GM12878 (cell line): ENCODE measurements at regions not wholly inside any gene's neighbourhood (a gene's known extent, or its start where the extent isn't known, plus 50 kb on each side); places are given as distances from the start of the nearest gene placed in this dataset.

Experiments used
- ATAC-seq: fragments of 200-7000 bp; cut with Tn5 transposase; 3 replicates; pipeline ENCODE4 v1.9.1; 2020; ENCODE audit warnings: mild to moderate bottlenecking, moderate library complexity
- BruUV-seq: library from RNA; stranded (reverse); fragments of 400-500 nt; replicated peaks from 2 replicates; lab custom pipeline; 2021; lab: Mats Ljungman, UMichigan
- CTCF ChIA-PET: fragments of 300-600 bp; sonication (Branson Sonifier 250); formaldehyde crosslinking; extraction: SDS; loops from one replicate; lab custom pipeline; 2021; ENCODE audit warnings: inconsistent platforms; lab: Yijun Ruan, JAX
- POLR2A ChIA-PET: fragments of 350-600 bp; formaldehyde crosslinking; extraction: SDS; loops from one replicate; lab custom pipeline; 2021; ENCODE audit warnings: inconsistent platforms; lab: Charles Lee
- RAD21 ChIA-PET: fragments of 300-600 bp; sonication (Branson Sonifier 250); formaldehyde crosslinking; loops from one replicate; lab custom pipeline; 2023; ENCODE audit warnings: antibody characterized with exemption; ENCODE audit not compliant: unreplicated experiment; lab: Charles Lee
- SMC1A ChIA-PET: fragments of 300-600 bp; sonication (Branson Sonifier 250); formaldehyde crosslinking; loops from one replicate; lab custom pipeline; 2023; ENCODE audit not compliant: unreplicated experiment, uncharacterized antibody; lab: Charles Lee
- DNase-seq: peaks from one replicate; pipeline ENCODE4 v3.0.0-alpha.2; 2011; ENCODE audit warnings: low read depth, low spot score
- FAIRE-seq: peaks from 3 replicates; lab custom pipeline; 2011; peaks lifted over from hg19 to GRCh38; lab: Jason Lieb, UNC
- H2AFZ ChIP-seq: 2 replicates; pipeline ENCODE4 v1.6.0; 2011; ENCODE audit warnings: low read depth, low read length, control low read depth; ENCODE audit not compliant: control insufficient read depth
- H3K27ac ChIP-seq: 2 replicates; pipeline ENCODE4 v1.5.1; 2011; ENCODE audit warnings: control low read depth; ENCODE audit not compliant: control insufficient read depth, insufficient read depth
- H3K27me3 ChIP-seq, 2 experiments: replicated peaks in 1 of 2; 2 replicates each; pipeline versions ENCODE4 v1.6.0 to v1.6.1; 2011; ENCODE audit warnings: low read length in 1 of 2; ENCODE audit not compliant: control insufficient read depth in 2 of 2, insufficient read depth in 2 of 2
- H3K36me3 ChIP-seq, 2 experiments: 2 replicates each; pipeline ENCODE4 v1.5.1; 2011; ENCODE audit warnings: low read length in 1 of 2; ENCODE audit not compliant: control insufficient read depth in 2 of 2, insufficient read depth in 2 of 2
- H3K4me1 ChIP-seq: 2 replicates; pipeline ENCODE4 v1.6.1; 2011; ENCODE audit warnings: mild to moderate bottlenecking, low read length, moderate library complexity, mixed read lengths; ENCODE audit not compliant: control insufficient read depth, insufficient read depth
- H3K4me2 ChIP-seq: 2 replicates; pipeline ENCODE4 v1.6.0; 2011; ENCODE audit warnings: control low read depth; ENCODE audit not compliant: control insufficient read depth, insufficient read depth
- H3K4me3 ChIP-seq: fragments of 200-600 bp; sonication (generic); 2 replicates; pipeline ENCODE4 v1.5.1; 2016
- H3K79me2 ChIP-seq: 2 replicates; pipeline ENCODE4 v1.6.0; 2011; ENCODE audit warnings: low read length; ENCODE audit not compliant: control insufficient read depth, insufficient read depth
- H3K9ac ChIP-seq: 2 replicates; pipeline ENCODE4 v1.8.0; 2011; ENCODE audit warnings: low read length, control low read depth, mixed read lengths; ENCODE audit not compliant: control insufficient read depth, insufficient read depth
- H3K9me3 ChIP-seq: replicated peaks from 3 replicates; pipeline ENCODE4 v1.5.1; 2011; ENCODE audit warnings: mild to moderate bottlenecking, low read length; ENCODE audit not compliant: control insufficient read depth, insufficient read depth
- H4K20me1 ChIP-seq: 2 replicates; pipeline ENCODE4 v1.6.0; 2011; ENCODE audit not compliant: control insufficient read depth, insufficient read depth
- CBX3 ChIP-seq: fragments of 200-600 bp; sonication (generic); IDR thresholded peaks from 2 replicates; pipeline ENCODE4 v1.6.1; 2016; ENCODE audit warnings: low read depth, borderline replicate concordance
- CBX5 ChIP-seq: sonication (generic); IDR thresholded peaks from 2 replicates; pipeline ENCODE4 v1.6.1; 2016; ENCODE audit warnings: low read depth, moderate library complexity, mild to moderate bottlenecking, inconsistent platforms
- CREB1 ChIP-seq: IDR thresholded peaks from 2 replicates; pipeline ENCODE4 v1.6.1; 2012; ENCODE audit warnings: low read depth, mild to moderate bottlenecking, inconsistent platforms
- DPF2 ChIP-seq: fragments of 450-650 bp; IDR thresholded peaks from 2 replicates; pipeline ENCODE4 v1.6.1; 2017; ENCODE audit warnings: mild to moderate bottlenecking
- GABPA ChIP-seq: IDR thresholded peaks from 2 replicates; pipeline ENCODE4 v1.6.1; 2014; ENCODE audit warnings: antibody characterized with exemption, low read depth, mild to moderate bottlenecking, inconsistent platforms
- HCFC1 ChIP-seq: fragments of 150-350 bp; IDR thresholded peaks from 2 replicates; pipeline ENCODE4 v1.6.1; 2014; ENCODE audit warnings: low read length
- KLF5 ChIP-seq: fragments of 450-650 bp; IDR thresholded peaks from 2 replicates; pipeline ENCODE4 v1.6.1; 2014; ENCODE audit warnings: mild to moderate bottlenecking; ENCODE audit not compliant: partially characterized antibody
- POU2F2 ChIP-seq: IDR thresholded peaks from 3 replicates; pipeline ENCODE4 v1.6.1; 2011; ENCODE audit warnings: low read depth, mild to moderate bottlenecking, low read length, borderline replicate concordance
- RB1 ChIP-seq: fragments of 450-650 bp; formaldehyde crosslinking; IDR thresholded peaks from 2 replicates; pipeline ENCODE4 v1.6.1; 2017; ENCODE audit warnings: mild to moderate bottlenecking, borderline replicate concordance
- SP1 ChIP-seq: IDR thresholded peaks from one replicate; pipeline ENCODE4 v1.6.1; 2011; ENCODE audit warnings: low read depth, low read length
- STAT3 ChIP-seq: IDR thresholded peaks from 2 replicates; pipeline ENCODE4 v1.6.1; 2011; ENCODE audit warnings: low read depth, low read length, improper control_type of control experiment
- WRNIP1 ChIP-seq: IDR thresholded peaks from 2 replicates; pipeline ENCODE4 v1.6.1; 2011; ENCODE audit warnings: low read depth, low read length, improper control_type of control experiment, borderline replicate concordance
- ZNF274 ChIP-seq: IDR thresholded peaks from one replicate; pipeline ENCODE4 v1.8.0; 2011; ENCODE audit not compliant: insufficient read length, insufficient read depth
- WGBS: methylation state at CpG from one replicate; pipeline ENCODE4 v1.1.6; 2016; ENCODE audit warnings: low lambda C conversion rate; ENCODE audit not compliant: insufficient replicate concordance, insufficient coverage; ENCODE audit errors: missing lambda C conversion rate; 5-methylcytosine and 5-hydroxymethylcytosine counted together
- in situ Hi-C: fragments of 300-500 bp; cut with MboI; formaldehyde crosslinking; loops from 9 replicates; pipeline ENCODE4 v1.14.3; 2018; ENCODE audit warnings: mixed read lengths
- intact Hi-C: fragments of 100-400 bp; cut with micrococcal nuclease; formaldehyde crosslinking; loops from one replicate; pipeline ENCODE4 v1.14.2; 2022; ENCODE audit not compliant: unreplicated experiment
- TF ChIP-seq, protein P1 (sequence below): fragments of 450-650 bp; formaldehyde crosslinking; IDR thresholded peaks from 2 replicates; pipeline ENCODE4 v1.4.0; 2022; ENCODE audit warnings: mild to moderate bottlenecking, moderate library complexity
- TF ChIP-seq, protein P2 (sequence below): IDR thresholded peaks from 2 replicates; pipeline ENCODE4 v1.6.1; 2012; ENCODE audit warnings: improper control_type of control experiment, low read depth, low read length; ENCODE audit not compliant: insufficient replicate concordance
- TF ChIP-seq, protein P3 (sequence below): IDR thresholded peaks from 2 replicates; pipeline ENCODE4 v1.6.1; 2012; ENCODE audit warnings: low read depth, low read length, improper control_type of control experiment

DNA sequence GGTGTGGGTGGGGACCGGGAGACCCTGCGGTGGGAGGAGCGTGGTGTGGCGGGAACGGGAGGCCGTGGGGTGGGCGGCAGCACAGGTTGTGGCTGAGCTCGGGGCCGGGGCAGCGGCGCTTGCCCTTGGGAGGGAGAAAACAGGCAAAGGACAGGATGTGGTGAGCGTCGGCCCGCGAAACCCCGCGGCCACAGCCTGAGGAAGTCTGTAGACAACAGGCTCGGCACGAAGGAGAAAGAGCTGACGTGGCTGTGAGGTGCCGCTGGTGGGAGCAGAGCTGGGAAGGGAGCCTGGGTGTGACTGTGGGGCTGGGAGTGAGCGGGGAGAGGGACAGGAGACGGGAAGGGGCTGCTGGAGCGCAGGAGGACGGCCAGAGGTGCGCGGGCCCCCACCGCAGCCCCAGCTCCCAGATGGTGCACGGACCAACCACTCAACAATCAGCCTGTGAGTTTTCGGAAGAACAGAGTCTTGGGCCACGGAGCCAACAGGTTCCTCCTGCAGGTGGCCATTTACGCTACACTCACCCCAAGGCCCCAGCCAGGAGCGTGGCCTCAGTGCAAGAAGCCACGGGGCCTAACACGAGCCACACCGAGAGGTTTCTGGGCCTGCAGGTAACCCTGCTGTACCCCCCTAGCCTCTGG, 202.8 kb downstream of the DLL1 start:
- H4K20me1 ChIP-seq = no peaks in the 10 kb centered on the region
- no TSS peak for BruUV-seq
- intact Hi-C loops = no loop called here
- H3K9ac ChIP-seq = peak overlapping the region; percentile 66; the same call in 1 of the 2 replicates
- H3K4me3 ChIP-seq = peak overlapping the region; percentile 15; the same call in 1 of the 2 replicates
- no peaks in the 10 kb centered on the region for H3K27me3 ChIP-seq
- peak overlapping the region; percentile 87 for H3K4me2 ChIP-seq
- peak overlapping the region; percentile 60 for H3K27ac ChIP-seq
- no peaks in the 10 kb centered on the region for H3K36me3 ChIP-seq
- RAD21 ChIA-PET = no interaction called here
- DNase-seq = peak; percentile 23
- no peak for FAIRE-seq
- in situ Hi-C loops = no loop called here
- SMC1A ChIA-PET = no interaction called here
- ATAC-seq = peak; percentile 64
- peaks cover 16% of the 10 kb centered on the region for H3K4me1 ChIP-seq
- H3K9me3 ChIP-seq = no peaks in the 10 kb centered on the region; the same call in 2 of the 3 replicates
- H2AFZ ChIP-seq = peak overlapping the region; percentile 69
- POLR2A ChIA-PET = no interaction called here
- no peaks in the 10 kb centered on the region for H3K79me2 ChIP-seq
- CTCF ChIA-PET = no interaction called here
- 12% methylated on average over 34 of the region's 36 CpGs for WGBS
- peak; percentile 71 for TF ChIP-seq GABPA
- no peak for TF ChIP-seq HCFC1
- TF ChIP-seq, protein P1, sequence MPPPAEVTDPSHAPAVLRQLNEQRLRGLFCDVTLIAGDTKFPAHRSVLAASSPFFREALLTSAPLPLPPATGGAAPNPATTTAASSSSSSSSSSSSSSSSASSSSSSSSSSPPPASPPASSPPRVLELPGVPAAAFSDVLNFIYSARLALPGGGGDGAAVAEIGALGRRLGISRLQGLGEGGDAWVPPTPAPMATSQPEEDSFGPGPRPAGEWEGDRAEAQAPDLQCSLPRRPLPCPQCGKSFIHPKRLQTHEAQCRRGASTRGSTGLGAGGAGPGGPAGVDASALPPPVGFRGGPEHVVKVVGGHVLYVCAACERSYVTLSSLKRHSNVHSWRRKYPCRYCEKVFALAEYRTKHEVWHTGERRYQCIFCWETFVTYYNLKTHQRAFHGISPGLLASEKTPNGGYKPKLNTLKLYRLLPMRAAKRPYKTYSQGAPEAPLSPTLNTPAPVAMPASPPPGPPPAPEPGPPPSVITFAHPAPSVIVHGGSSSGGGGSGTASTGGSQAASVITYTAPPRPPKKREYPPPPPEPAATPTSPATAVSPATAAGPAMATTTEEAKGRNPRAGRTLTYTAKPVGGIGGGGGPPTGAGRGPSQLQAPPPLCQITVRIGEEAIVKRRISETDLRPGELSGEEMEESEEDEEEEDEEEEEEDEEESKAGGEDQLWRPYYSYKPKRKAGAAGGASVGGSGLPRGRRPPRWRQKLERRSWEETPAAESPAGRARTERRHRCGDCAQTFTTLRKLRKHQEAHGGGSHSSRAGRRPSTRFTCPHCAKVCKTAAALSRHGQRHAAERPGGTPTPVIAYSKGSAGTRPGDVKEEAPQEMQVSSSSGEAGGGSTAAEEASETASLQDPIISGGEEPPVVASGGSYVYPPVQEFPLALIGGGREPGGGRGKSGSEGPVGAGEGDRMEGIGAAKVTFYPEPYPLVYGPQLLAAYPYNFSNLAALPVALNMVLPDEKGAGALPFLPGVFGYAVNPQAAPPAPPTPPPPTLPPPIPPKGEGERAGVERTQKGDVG = no peak
- no peak for TF ChIP-seq DPF2
- TF ChIP-seq RB1 = no peak
- peak; percentile 16; the same call in 1 of the 3 replicates for TF ChIP-seq POU2F2
- TF ChIP-seq SP1 = peak; percentile 16
- no peak for TF ChIP-seq ZNF274
- no peak for TF ChIP-seq STAT3
- no peak for TF ChIP-seq WRNIP1
- TF ChIP-seq CBX5 = no peak
- TF ChIP-seq, protein P2, sequence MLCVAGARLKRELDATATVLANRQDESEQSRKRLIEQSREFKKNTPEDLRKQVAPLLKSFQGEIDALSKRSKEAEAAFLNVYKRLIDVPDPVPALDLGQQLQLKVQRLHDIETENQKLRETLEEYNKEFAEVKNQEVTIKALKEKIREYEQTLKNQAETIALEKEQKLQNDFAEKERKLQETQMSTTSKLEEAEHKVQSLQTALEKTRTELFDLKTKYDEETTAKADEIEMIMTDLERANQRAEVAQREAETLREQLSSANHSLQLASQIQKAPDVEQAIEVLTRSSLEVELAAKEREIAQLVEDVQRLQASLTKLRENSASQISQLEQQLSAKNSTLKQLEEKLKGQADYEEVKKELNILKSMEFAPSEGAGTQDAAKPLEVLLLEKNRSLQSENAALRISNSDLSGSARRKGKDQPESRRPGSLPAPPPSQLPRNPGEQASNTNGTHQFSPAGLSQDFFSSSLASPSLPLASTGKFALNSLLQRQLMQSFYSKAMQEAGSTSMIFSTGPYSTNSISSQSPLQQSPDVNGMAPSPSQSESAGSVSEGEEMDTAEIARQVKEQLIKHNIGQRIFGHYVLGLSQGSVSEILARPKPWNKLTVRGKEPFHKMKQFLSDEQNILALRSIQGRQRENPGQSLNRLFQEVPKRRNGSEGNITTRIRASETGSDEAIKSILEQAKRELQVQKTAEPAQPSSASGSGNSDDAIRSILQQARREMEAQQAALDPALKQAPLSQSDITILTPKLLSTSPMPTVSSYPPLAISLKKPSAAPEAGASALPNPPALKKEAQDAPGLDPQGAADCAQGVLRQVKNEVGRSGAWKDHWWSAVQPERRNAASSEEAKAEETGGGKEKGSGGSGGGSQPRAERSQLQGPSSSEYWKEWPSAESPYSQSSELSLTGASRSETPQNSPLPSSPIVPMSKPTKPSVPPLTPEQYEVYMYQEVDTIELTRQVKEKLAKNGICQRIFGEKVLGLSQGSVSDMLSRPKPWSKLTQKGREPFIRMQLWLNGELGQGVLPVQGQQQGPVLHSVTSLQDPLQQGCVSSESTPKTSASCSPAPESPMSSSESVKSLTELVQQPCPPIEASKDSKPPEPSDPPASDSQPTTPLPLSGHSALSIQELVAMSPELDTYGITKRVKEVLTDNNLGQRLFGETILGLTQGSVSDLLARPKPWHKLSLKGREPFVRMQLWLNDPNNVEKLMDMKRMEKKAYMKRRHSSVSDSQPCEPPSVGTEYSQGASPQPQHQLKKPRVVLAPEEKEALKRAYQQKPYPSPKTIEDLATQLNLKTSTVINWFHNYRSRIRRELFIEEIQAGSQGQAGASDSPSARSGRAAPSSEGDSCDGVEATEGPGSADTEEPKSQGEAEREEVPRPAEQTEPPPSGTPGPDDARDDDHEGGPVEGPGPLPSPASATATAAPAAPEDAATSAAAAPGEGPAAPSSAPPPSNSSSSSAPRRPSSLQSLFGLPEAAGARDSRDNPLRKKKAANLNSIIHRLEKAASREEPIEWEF = no peak
- 0 out of 2 replicates have a peak, but pooled peaks have one; percentile 13 for TF ChIP-seq CREB1
- no peak for TF ChIP-seq KLF5
- TF ChIP-seq CBX3 = no peak
- TF ChIP-seq, protein P3, sequence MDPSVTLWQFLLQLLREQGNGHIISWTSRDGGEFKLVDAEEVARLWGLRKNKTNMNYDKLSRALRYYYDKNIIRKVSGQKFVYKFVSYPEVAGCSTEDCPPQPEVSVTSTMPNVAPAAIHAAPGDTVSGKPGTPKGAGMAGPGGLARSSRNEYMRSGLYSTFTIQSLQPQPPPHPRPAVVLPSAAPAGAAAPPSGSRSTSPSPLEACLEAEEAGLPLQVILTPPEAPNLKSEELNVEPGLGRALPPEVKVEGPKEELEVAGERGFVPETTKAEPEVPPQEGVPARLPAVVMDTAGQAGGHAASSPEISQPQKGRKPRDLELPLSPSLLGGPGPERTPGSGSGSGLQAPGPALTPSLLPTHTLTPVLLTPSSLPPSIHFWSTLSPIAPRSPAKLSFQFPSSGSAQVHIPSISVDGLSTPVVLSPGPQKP = no peak
